ENCODE measurements at regions not wholly inside any gene's neighbourhood (a gene's known extent, or its start where the extent isn't known, plus 50 kb on each side); places are given as distances from the start of the nearest gene placed in this dataset.

- Histone ChIP-seq H3K36me3 (ENCODE audit: insufficient read depth, low read length, poor library complexity, severe bottlenecking) (no peaks in the 10 kb centered on the region), H3K27ac (ENCODE audit: low read depth, low read length, poor library complexity, severe bottlenecking) (no peak overlapping the region), H3K27me3 (replicated peaks; ENCODE audit: insufficient read depth, low read depth, low read length, poor library complexity) (no peaks in the 10 kb centered on the region), H3K9me3 (ENCODE audit: low read depth, low read length, poor library complexity, severe bottlenecking) (no peaks in the 10 kb centered on the region), H3K4me1 (ENCODE audit: insufficient read depth, low read length, poor library complexity, severe bottlenecking) (no peaks in the 10 kb centered on the region), H3K4me3 (ENCODE audit: low read depth, low read length, poor library complexity, severe bottlenecking) (no peak overlapping the region)
- ChIA-PET POLR2A (ENCODE audit: low non-redundant PET) (interaction anchor here (0.6 to 0.8 kb wide), 2 partner anchors 25 to 601 kb away, joined by 3 to 4 read pairs; no protein-coding TSS in a partner anchor), CTCF (no interaction called here)
- TF ChIP-seq EZH2 (IDR thresholded peaks at IDR 0.05; ENCODE audit: borderline replicate concordance, low read depth, low read length, poor library complexity, severe bottlenecking) = no peak
- TF ChIP-seq CTCF (conservative IDR thresholded peaks at IDR 0.05; ENCODE audit: low read depth, low read length) = no peak
- BruUV-seq (replicated peaks) = no TSS peak
- DNase-seq (ENCODE audit: low spot score) = no peak
- intact Hi-C loops (cut with micrococcal nuclease; ENCODE audit: unreplicated experiment) = no loop called here
Measured at GRCh38 chr2:42877936-42878335, 85.6 kb upstream of the HAAO start.

- POLR2A ChIA-PET (ENCODE audit: low non-redundant PET) = interaction anchor here (0.6 to 0.8 kb wide), 2 partner anchors 25 to 601 kb away, joined by 3 to 4 read pairs; no protein-coding TSS in a partner anchor
- intact Hi-C loops (cut with micrococcal nuclease; ENCODE audit: unreplicated experiment) = no loop called here
Measured at GRCh38 chr2:42877511-42877910, 85.1 kb upstream of the HAAO start.

GRCh38 chr2:42876326-42876751 lies 84.0 kb upstream of the HAAO start:
- DNase-seq (ENCODE audit: low spot score) = no peak
- intact Hi-C loops (cut with micrococcal nuclease; ENCODE audit: unreplicated experiment) = no loop called here
- POLR2A ChIA-PET (ENCODE audit: low non-redundant PET) = no interaction called here
- no peaks in the 10 kb centered on the region for H3K4me1 ChIP-seq (ENCODE audit: insufficient read depth, low read length, poor library complexity, severe bottlenecking)
- BruUV-seq (replicated peaks) = no TSS peak
- CTCF ChIA-PET = interaction anchor here (0.5 kb wide), 1 partner anchor 353 kb away, joined by 3 read pairs; no protein-coding TSS in a partner anchor
- no peak overlapping the region for H3K27ac ChIP-seq (ENCODE audit: low read depth, low read length, poor library complexity, severe bottlenecking)
- H3K4me3 ChIP-seq (ENCODE audit: low read depth, low read length, poor library complexity, severe bottlenecking) = no peak overlapping the region
- H3K9me3 ChIP-seq (ENCODE audit: low read depth, low read length, poor library complexity, severe bottlenecking) = no peaks in the 10 kb centered on the region
- H3K27me3 ChIP-seq (replicated peaks; ENCODE audit: insufficient read depth, low read depth, low read length, poor library complexity) = no peaks in the 10 kb centered on the region
- no peaks in the 10 kb centered on the region for H3K36me3 ChIP-seq (ENCODE audit: insufficient read depth, low read length, poor library complexity, severe bottlenecking)
- no peak for TF ChIP-seq EZH2 (IDR thresholded peaks at IDR 0.05; ENCODE audit: borderline replicate concordance, low read depth, low read length, poor library complexity, severe bottlenecking)
- no peak for TF ChIP-seq CTCF (conservative IDR thresholded peaks at IDR 0.05; ENCODE audit: low read depth, low read length)

More at GRCh38 chr2:42877511-42877910, 85.1 kb upstream of the HAAO start:
- TF ChIP-seq CTCF (conservative IDR thresholded peaks at IDR 0.05; ENCODE audit: low read depth, low read length) (no peak), EZH2 (IDR thresholded peaks at IDR 0.05; ENCODE audit: borderline replicate concordance, low read depth, low read length, poor library complexity, severe bottlenecking) (no peak)
- Histone ChIP-seq H3K4me3 (ENCODE audit: low read depth, low read length, poor library complexity, severe bottlenecking) (no peak overlapping the region), H3K36me3 (ENCODE audit: insufficient read depth, low read length, poor library complexity, severe bottlenecking) (no peaks in the 10 kb centered on the region), H3K9me3 (ENCODE audit: low read depth, low read length, poor library complexity, severe bottlenecking) (no peaks in the 10 kb centered on the region), H3K27me3 (replicated peaks; ENCODE audit: insufficient read depth, low read depth, low read length, poor library complexity) (no peaks in the 10 kb centered on the region), H3K27ac (ENCODE audit: low read depth, low read length, poor library complexity, severe bottlenecking) (no peak overlapping the region), H3K4me1 (ENCODE audit: insufficient read depth, low read length, poor library complexity, severe bottlenecking) (no peaks in the 10 kb centered on the region)
- BruUV-seq (replicated peaks) = no TSS peak
- DNase-seq (ENCODE audit: low spot score) = no peak
- CTCF ChIA-PET = no interaction called here
